ENCODE measurements at regions not wholly inside any gene's neighbourhood (a gene's known extent, or its start where the extent isn't known, plus 50 kb on each side); places are given as distances from the start of the nearest gene placed in this dataset.
A peak's percentile ranks its signal among the peaks of the same experiment; 100 is the strongest.

DNA sequence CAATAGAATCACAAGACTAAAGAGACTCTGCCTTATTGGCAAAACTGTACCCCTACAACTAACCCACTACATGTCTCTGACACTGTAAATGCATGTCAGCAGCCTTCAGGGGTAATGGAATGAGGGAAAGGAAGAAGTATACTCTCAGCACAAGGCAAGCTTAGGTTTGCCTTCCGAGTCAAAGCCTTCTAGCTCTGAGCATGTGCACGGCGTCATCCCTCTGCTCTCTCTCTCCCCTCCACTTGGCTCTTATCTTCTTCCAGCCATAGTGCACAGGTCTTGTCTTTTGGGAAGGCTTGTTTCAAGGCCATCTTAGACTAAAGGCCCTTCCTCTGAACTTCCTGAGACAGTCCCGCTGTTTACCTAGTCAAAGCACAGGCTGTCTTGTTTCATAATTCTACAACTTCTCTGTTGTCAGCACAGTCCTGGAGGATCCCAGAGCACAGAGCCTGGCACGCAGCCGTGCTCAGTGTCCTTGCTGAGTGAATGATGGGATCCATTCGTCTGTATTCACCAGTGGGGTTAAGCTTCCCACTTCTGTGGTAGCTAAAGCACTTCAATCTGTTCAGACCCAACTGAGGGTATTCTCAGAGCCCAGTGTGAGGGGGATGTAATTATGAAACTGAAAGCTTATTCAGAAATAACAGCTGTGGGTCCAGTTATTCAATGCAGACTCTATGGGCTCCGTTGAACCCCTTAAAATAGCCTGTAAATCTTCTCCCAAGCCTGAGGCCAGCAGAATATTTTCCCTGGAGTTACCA, 166.5 kb upstream of the PLD5 start:
- no CpG with 5 or more reads among the region's 8 CpGs for WGBS, 2 donors (ENCODE audit: extremely low coverage in 2 of 2, insufficient read length in 2 of 2, insufficient replicate concordance in 1 of 2)

DNA sequence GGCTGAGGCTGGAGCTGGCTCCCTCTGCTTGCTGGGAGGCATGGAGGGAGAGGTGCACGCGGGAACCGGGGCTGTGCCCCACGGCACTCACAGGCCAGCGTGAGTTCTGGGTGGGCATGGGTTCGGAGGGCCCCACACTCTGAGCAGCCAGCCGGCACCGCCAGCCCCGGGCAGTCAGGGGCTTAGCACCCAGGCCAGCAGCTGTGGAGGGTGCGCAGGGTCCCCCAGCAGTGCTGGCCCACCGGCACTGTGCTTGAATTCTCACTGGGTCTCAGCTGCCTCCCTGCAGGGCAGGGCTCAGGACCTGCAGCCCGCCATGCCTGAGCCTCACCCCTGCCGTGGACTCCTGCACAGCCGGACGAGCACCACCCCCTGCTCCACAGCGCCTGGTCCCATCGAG, 164.9 kb upstream of the PLD5 start:
- H3K14ac ChIP-seq (ENCODE audit: low read length): no peak overlapping the region
- H2BK120ac ChIP-seq (ENCODE audit: low read depth, low read length): no peak overlapping the region
- H3K4me1 ChIP-seq (ENCODE audit: control insufficient read depth in 2 of 2, insufficient read depth in 1 of 2, low read depth in 1 of 2, low read length in 2 of 2): peaks cover 0 to 7% of the 10 kb centered on the region in 2 donors
- no peaks in the 10 kb centered on the region for H3K9me3 ChIP-seq (replicated peaks in 1 of 2; ENCODE audit: control insufficient read depth in 2 of 2, insufficient read depth in 1 of 2, low read depth in 1 of 2, low read length in 2 of 2)
- no peak overlapping the region for H3K4me3 ChIP-seq (ENCODE audit: low read length in 2 of 2)
- H3K4me2 ChIP-seq (ENCODE audit: insufficient read depth, low read length, poor library complexity, severe bottlenecking): no peak overlapping the region
- no peak overlapping the region for H3K18ac ChIP-seq (ENCODE audit: low read length)
- H3K4ac ChIP-seq (ENCODE audit: low read length): no peak overlapping the region
- no peak overlapping the region for H4K91ac ChIP-seq (ENCODE audit: low read depth, low read length, poor library complexity)
- no peak for DNase-seq (ENCODE audit: low spot score)
- no peak overlapping the region for H3K27ac ChIP-seq (replicated peaks; ENCODE audit: low read length)
- H2BK5ac ChIP-seq (ENCODE audit: low read length): no peak overlapping the region
- no peak overlapping the region for H2BK12ac ChIP-seq (ENCODE audit: low read length)
- H2BK15ac ChIP-seq (ENCODE audit: low read length): no peak overlapping the region
- no peak overlapping the region for H3K23ac ChIP-seq (ENCODE audit: low read depth, low read length, poor library complexity)
- peaks cover 0 to under 1% (median 0%) of the 10 kb centered on the region in 3 experiments for H3K27me3 ChIP-seq (ENCODE audit: control insufficient read depth in 3 of 3, insufficient read depth in 3 of 3, low read depth in 1 of 3, low read length in 3 of 3)
- H2AK5ac ChIP-seq (ENCODE audit: low read depth, low read length): no peak overlapping the region
- no peaks in the 10 kb centered on the region for H3K36me3 ChIP-seq (replicated peaks in 1 of 2; ENCODE audit: control insufficient read depth in 2 of 2, insufficient read depth in 2 of 2, low read length in 2 of 2)
- H3K9ac ChIP-seq (ENCODE audit: low read depth, low read length, poor library complexity): no peak overlapping the region
- no peak overlapping the region for H4K8ac ChIP-seq (ENCODE audit: low read depth, low read length)
- H3K79me1 ChIP-seq (ENCODE audit: low read depth, low read length): no peaks in the 10 kb centered on the region
- WGBS, 2 donors (ENCODE audit: extremely low coverage in 2 of 2, insufficient read length in 2 of 2, insufficient replicate concordance in 1 of 2): no CpG with 5 or more reads among the region's 17 CpGs
- H2AFZ ChIP-seq (ENCODE audit: low read length): no peak overlapping the region

More for the DNA sequence above, 166.5 kb upstream of the PLD5 start:
- Histone ChIP-seq H3K14ac (ENCODE audit: low read length) (no peak overlapping the region), H3K4me2 (ENCODE audit: insufficient read depth, low read length, poor library complexity, severe bottlenecking) (no peak overlapping the region), H2BK12ac (ENCODE audit: low read length) (no peak overlapping the region), H2BK120ac (ENCODE audit: low read depth, low read length) (no peak overlapping the region), H3K23ac (ENCODE audit: low read depth, low read length, poor library complexity) (no peak overlapping the region), H2BK15ac (ENCODE audit: low read length) (no peak overlapping the region), H2AK5ac (ENCODE audit: low read depth, low read length) (no peak overlapping the region), H3K36me3 (replicated peaks in 1 of 2; ENCODE audit: control insufficient read depth in 2 of 2, insufficient read depth in 2 of 2, low read length in 2 of 2) (no peaks in the 10 kb centered on the region), H3K9ac (ENCODE audit: low read depth, low read length, poor library complexity) (no peak overlapping the region), H3K18ac (ENCODE audit: low read length) (peak overlapping the region; percentile 45), H3K27me3 (ENCODE audit: control insufficient read depth in 3 of 3, insufficient read depth in 3 of 3, low read depth in 1 of 3, low read length in 3 of 3) (no peaks in the 10 kb centered on the region), H3K27ac (replicated peaks; ENCODE audit: low read length) (no peak overlapping the region), H2AFZ (ENCODE audit: low read length) (peak overlapping the region; percentile 10), H3K9me3 (replicated peaks in 1 of 2; ENCODE audit: control insufficient read depth in 2 of 2, insufficient read depth in 1 of 2, low read depth in 1 of 2, low read length in 2 of 2) (no peaks in the 10 kb centered on the region), H2BK5ac (ENCODE audit: low read length) (no peak overlapping the region), H3K4ac (ENCODE audit: low read length) (no peak overlapping the region), H3K4me3 (ENCODE audit: low read length in 2 of 2) (no peak overlapping the region), H4K91ac (ENCODE audit: low read depth, low read length, poor library complexity) (no peak overlapping the region), H4K8ac (ENCODE audit: low read depth, low read length) (no peak overlapping the region), H3K79me1 (ENCODE audit: low read depth, low read length) (no peaks in the 10 kb centered on the region), H3K4me1 (ENCODE audit: control insufficient read depth in 2 of 2, insufficient read depth in 1 of 2, low read depth in 1 of 2, low read length in 2 of 2) (peaks cover 0 to 7% of the 10 kb centered on the region in 2 donors)
- no peak for DNase-seq (ENCODE audit: low spot score)

DNA sequence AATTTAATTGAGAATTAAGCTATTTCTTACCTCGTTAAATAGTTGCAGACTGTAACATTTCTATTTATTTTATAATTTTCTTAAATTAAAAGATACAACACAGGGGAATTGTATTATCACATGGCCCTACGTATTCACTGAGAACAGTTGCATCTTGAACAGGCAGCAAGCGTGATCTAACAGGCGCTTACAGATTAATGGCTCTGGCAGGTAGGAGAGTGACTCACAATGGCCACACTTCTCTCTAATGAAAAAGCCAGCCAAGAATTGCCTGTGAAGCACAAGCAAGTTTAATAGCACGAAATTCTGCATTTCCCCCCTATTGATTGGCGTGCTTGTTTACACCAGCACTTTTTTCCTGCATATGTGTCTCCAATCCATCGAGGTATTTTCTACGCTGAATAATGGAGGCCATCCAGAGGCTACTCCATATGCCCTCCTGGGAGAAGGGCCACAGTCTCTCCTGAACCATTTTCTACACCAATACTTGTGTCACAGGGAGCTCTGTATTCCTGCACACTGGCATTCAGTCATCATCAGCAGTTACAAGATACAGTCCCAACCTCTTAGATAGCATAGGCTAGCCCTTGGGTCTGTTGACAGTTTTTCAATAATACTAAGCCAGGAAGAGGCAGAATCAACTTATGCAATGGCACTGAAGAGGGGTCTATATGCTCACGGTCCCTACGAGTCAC, 150.6 kb upstream of the PLD5 start:
- Histone ChIP-seq H3K23ac (ENCODE audit: low read depth, low read length, poor library complexity) (no peak overlapping the region), H3K4me3 (ENCODE audit: low read length in 2 of 2) (no peak overlapping the region), H2BK15ac (ENCODE audit: low read length) (no peak overlapping the region), H2AK5ac (ENCODE audit: low read depth, low read length) (no peak overlapping the region), H3K27ac (replicated peaks; ENCODE audit: low read length) (no peak overlapping the region), H2BK120ac (ENCODE audit: low read depth, low read length) (no peak overlapping the region), H2BK5ac (ENCODE audit: low read length) (no peak overlapping the region), H2BK12ac (ENCODE audit: low read length) (no peak overlapping the region), H4K8ac (ENCODE audit: low read depth, low read length) (no peak overlapping the region), H2AFZ (ENCODE audit: low read length) (no peak overlapping the region), H3K9ac (ENCODE audit: low read depth, low read length, poor library complexity) (no peak overlapping the region), H3K18ac (ENCODE audit: low read length) (no peak overlapping the region), H3K4ac (ENCODE audit: low read length) (no peak overlapping the region), H3K36me3 (replicated peaks in 1 of 2; ENCODE audit: control insufficient read depth in 2 of 2, insufficient read depth in 2 of 2, low read length in 2 of 2) (no peaks in the 10 kb centered on the region), H3K4me1 (ENCODE audit: control insufficient read depth in 2 of 2, insufficient read depth in 1 of 2, low read depth in 1 of 2, low read length in 2 of 2) (peaks cover 0 to 2% of the 10 kb centered on the region in 2 donors), H3K79me1 (ENCODE audit: low read depth, low read length) (no peaks in the 10 kb centered on the region), H3K4me2 (ENCODE audit: insufficient read depth, low read length, poor library complexity, severe bottlenecking) (no peak overlapping the region), H3K27me3 (ENCODE audit: control insufficient read depth in 3 of 3, insufficient read depth in 3 of 3, low read depth in 1 of 3, low read length in 3 of 3) (no peaks in the 10 kb centered on the region), H3K9me3 (replicated peaks in 1 of 2; ENCODE audit: control insufficient read depth in 2 of 2, insufficient read depth in 1 of 2, low read depth in 1 of 2, low read length in 2 of 2) (no peaks in the 10 kb centered on the region), H4K91ac (ENCODE audit: low read depth, low read length, poor library complexity) (no peak overlapping the region), H3K14ac (ENCODE audit: low read length) (no peak overlapping the region)
- DNase-seq (ENCODE audit: low spot score): no peak
- no CpG with 5 or more reads among the region's 10 CpGs for WGBS, 2 donors (ENCODE audit: extremely low coverage in 2 of 2, insufficient read length in 2 of 2, insufficient replicate concordance in 1 of 2)

DNA sequence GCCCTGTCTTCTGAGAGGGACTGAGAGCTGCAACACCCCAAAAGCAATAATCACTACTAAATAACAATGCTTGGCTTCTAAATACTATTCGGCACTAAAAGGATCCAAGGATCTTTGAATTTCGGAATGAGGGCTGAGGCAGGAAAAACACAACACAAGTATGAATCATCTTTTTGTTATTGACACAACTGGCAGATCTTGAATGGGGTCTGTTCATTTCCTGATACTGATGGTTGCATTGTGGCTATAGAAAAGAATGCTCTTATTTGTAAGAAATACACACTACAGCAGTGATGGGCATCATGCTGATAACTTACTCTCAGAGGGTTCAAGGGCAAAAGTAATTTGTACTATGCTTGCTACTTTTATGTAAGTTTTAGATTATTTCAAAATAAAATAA, 149.2 kb upstream of the PLD5 start:
- Histone ChIP-seq H2AK5ac (ENCODE audit: low read depth, low read length) (no peak overlapping the region), H3K23ac (ENCODE audit: low read depth, low read length, poor library complexity) (no peak overlapping the region), H4K8ac (ENCODE audit: low read depth, low read length) (no peak overlapping the region), H3K14ac (ENCODE audit: low read length) (no peak overlapping the region), H3K36me3 (replicated peaks in 1 of 2; ENCODE audit: control insufficient read depth in 2 of 2, insufficient read depth in 2 of 2, low read length in 2 of 2) (no peaks in the 10 kb centered on the region), H4K91ac (ENCODE audit: low read depth, low read length, poor library complexity) (no peak overlapping the region), H2BK15ac (ENCODE audit: low read length) (no peak overlapping the region), H3K9ac (ENCODE audit: low read depth, low read length, poor library complexity) (no peak overlapping the region), H3K18ac (ENCODE audit: low read length) (no peak overlapping the region), H3K4me3 (ENCODE audit: low read length in 2 of 2) (no peak overlapping the region), H2BK12ac (ENCODE audit: low read length) (no peak overlapping the region), H2BK5ac (ENCODE audit: low read length) (no peak overlapping the region), H2BK120ac (ENCODE audit: low read depth, low read length) (no peak overlapping the region), H3K27me3 (ENCODE audit: control insufficient read depth in 3 of 3, insufficient read depth in 3 of 3, low read depth in 1 of 3, low read length in 3 of 3) (no peaks in the 10 kb centered on the region), H3K27ac (replicated peaks; ENCODE audit: low read length) (no peak overlapping the region), H3K4me1 (ENCODE audit: control insufficient read depth in 2 of 2, insufficient read depth in 1 of 2, low read depth in 1 of 2, low read length in 2 of 2) (peaks cover 0 to 2% of the 10 kb centered on the region in 2 donors), H2AFZ (ENCODE audit: low read length) (no peak overlapping the region), H3K4ac (ENCODE audit: low read length) (no peak overlapping the region), H3K9me3 (replicated peaks in 1 of 2; ENCODE audit: control insufficient read depth in 2 of 2, insufficient read depth in 1 of 2, low read depth in 1 of 2, low read length in 2 of 2) (no peaks in the 10 kb centered on the region), H3K79me1 (ENCODE audit: low read depth, low read length) (no peaks in the 10 kb centered on the region), H3K4me2 (ENCODE audit: insufficient read depth, low read length, poor library complexity, severe bottlenecking) (no peak overlapping the region)
- DNase-seq (ENCODE audit: low spot score): no peak
- no CpG with 5 or more reads among the region's 2 CpGs for WGBS, 2 donors (ENCODE audit: extremely low coverage in 2 of 2, insufficient read length in 2 of 2, insufficient replicate concordance in 1 of 2)
